ENCODE measurements at regions not wholly inside any gene's neighbourhood (a gene's known extent, or its start where the extent isn't known, plus 50 kb on each side); places are given as distances from the start of the nearest gene placed in this dataset.

- TF ChIP-seq CTCF (IDR thresholded peaks at IDR 0.05), result no peak
- TF ChIP-seq POLR2A (IDR thresholded peaks at IDR 0.05), result no peak
Observed at GRCh38 chr1:2865571-2866421, 64.3 kb upstream of the TTC34 start.

Data from adrenal gland (tissue), 5 donors.